Naive thymus-derived CD4-positive, alpha-beta T cell (primary cell): ENCODE measurements at regions not wholly inside any gene's neighbourhood (a gene's known extent, or its start where the extent isn't known, plus 50 kb on each side); places are given as distances from the start of the nearest gene placed in this dataset.

Source experiments
- ATAC-seq: fragments of 150-1000 bp; cut with Tn5 transposase; 2 replicates; pipeline ENCODE4 v1.10.0; 2021; ENCODE audit warnings: mild to moderate bottlenecking, moderate library complexity
- CTCF ChIA-PET: fragments of 350-600 bp; sonication (Branson Sonifier 250); formaldehyde crosslinking; loops from one replicate; lab custom pipeline; 2021; ENCODE audit warnings: antibody characterized with exemption; lab: Charles Lee
- POLR2A ChIA-PET: fragments of 350-600 bp; sonication (Branson Sonifier 250); formaldehyde crosslinking; loops from one replicate; lab custom pipeline; 2021; ENCODE audit warnings: antibody characterized with exemption, inconsistent platforms; lab: Charles Lee
- DNase-seq, 9 donors: peaks; one replicate each; pipeline versions ENCODE4 v3.0.0 to v3.0.0-alpha.2; 2020 to 2022; ENCODE audit warnings: mixed read lengths in 1 of 9
- H3K27ac ChIP-seq: one replicate; pipeline ENCODE4 v1.7.0; 2013; ENCODE audit warnings: mild to moderate bottlenecking, low read depth, low read length, moderate library complexity
- H3K27me3 ChIP-seq, 2 donors: one replicate each; pipeline ENCODE4 v1.7.0; 2013; ENCODE audit warnings: low read length in 2 of 2, mild to moderate bottlenecking in 2 of 2, moderate library complexity in 2 of 2; ENCODE audit not compliant: control insufficient read depth in 2 of 2, insufficient read depth in 2 of 2
- H3K36me3 ChIP-seq, 3 experiments: 1 replicate in 2 of 3; 2 replicates in 1 of 3; pipeline ENCODE4 v1.7.0; 2013; ENCODE audit warnings: low read length in 3 of 3, mild to moderate bottlenecking in 3 of 3, moderate library complexity in 1 of 3; ENCODE audit not compliant: insufficient read depth in 3 of 3, control insufficient read depth in 2 of 3
- H3K4me1 ChIP-seq, 2 donors: one replicate each; pipeline ENCODE4 v1.7.0; 2013; ENCODE audit warnings: low read length in 2 of 2, mild to moderate bottlenecking in 2 of 2, moderate library complexity in 1 of 2; ENCODE audit not compliant: control insufficient read depth in 2 of 2, insufficient read depth in 2 of 2
- H3K4me3 ChIP-seq: 2 replicates; pipeline ENCODE4 v1.7.0; 2013; ENCODE audit warnings: mild to moderate bottlenecking, low read length
- H3K9me3 ChIP-seq, 3 experiments: 1 replicate in 2 of 3; 2 replicates in 1 of 3; pipeline ENCODE4 v1.7.0; 2013; ENCODE audit warnings: low read length in 3 of 3; ENCODE audit not compliant: control insufficient read depth in 2 of 3
- H3K27ac Mint-ChIP-seq, 9 donors: one replicate each; pipeline ENCODE4 v1.8.0; 2020 to 2022; ENCODE audit warnings: mixed read lengths in 9 of 9, mild to moderate bottlenecking in 8 of 9, moderate library complexity in 5 of 9, inconsistent platforms in 2 of 9
- H3K27me3 Mint-ChIP-seq, 5 donors: one replicate each; pipeline ENCODE4 v1.8.0; 2021 to 2022; ENCODE audit warnings: mixed read lengths in 5 of 5, mild to moderate bottlenecking in 1 of 5
- H3K36me3 Mint-ChIP-seq, 5 donors: one replicate each; pipeline ENCODE4 v1.8.0; 2020 to 2022; ENCODE audit warnings: mixed read lengths in 5 of 5, mild to moderate bottlenecking in 3 of 5, inconsistent platforms in 1 of 5
- H3K4me1 Mint-ChIP-seq, 7 donors: one replicate each; pipeline ENCODE4 v1.8.0; 2020 to 2022; ENCODE audit warnings: mixed read lengths in 7 of 7, mild to moderate bottlenecking in 3 of 7, inconsistent platforms in 1 of 7
- H3K4me3 Mint-ChIP-seq, 10 donors: one replicate each; pipeline ENCODE4 v1.8.0; 2020 to 2022; ENCODE audit warnings: mild to moderate bottlenecking in 10 of 10, mixed read lengths in 10 of 10, moderate library complexity in 6 of 10, inconsistent platforms in 2 of 10
- H3K9me3 Mint-ChIP-seq, 11 donors: one replicate each; pipeline ENCODE4 v1.8.0; 2020 to 2022; ENCODE audit warnings: mixed read lengths in 11 of 11, mild to moderate bottlenecking in 4 of 11, inconsistent platforms in 1 of 11, moderate library complexity in 1 of 11
- intact Hi-C, 2 donors: fragments of 100-400 bp; cut with micrococcal nuclease; formaldehyde crosslinking; loops; one replicate each; pipeline ENCODE4 v1.15.1; 2023

- Mint-ChIP-seq H3K4me3 (no peak overlapping the region), H3K27me3 (peaks cover 0 to 5% (median 0%) of the 10 kb centered on the region in 5 donors), H3K27ac (no peak overlapping the region), H3K4me1 (peaks cover 0 to 1% (median 0%) of the 10 kb centered on the region in 7 donors), H3K9me3 (no peaks in the 10 kb centered on the region), H3K36me3 (no peaks in the 10 kb centered on the region)
- ChIA-PET POLR2A (no interaction called here), CTCF (no interaction called here)
- no peak for DNase-seq
- intact Hi-C loops, result no loop called here
- H3K27me3 ChIP-seq, result no peaks in the 10 kb centered on the region
- no peaks in the 10 kb centered on the region for H3K36me3 ChIP-seq
- H3K4me3 ChIP-seq, result no peak overlapping the region
- no peak overlapping the region for H3K27ac ChIP-seq
- no peaks in the 10 kb centered on the region for H3K4me1 ChIP-seq
- H3K9me3 ChIP-seq, result no peaks in the 10 kb centered on the region
- no peak for ATAC-seq
Measured at GRCh38 chr13:21797736-21798135, 126.9 kb downstream of the FGF9 start.

- H3K36me3 ChIP-seq, result no peaks in the 10 kb centered on the region
- Mint-ChIP-seq H3K9me3 (no peaks in the 10 kb centered on the region), H3K4me3 (no peak overlapping the region), H3K27me3 (peaks cover 0 to 3% (median 0%) of the 10 kb centered on the region in 5 donors), H3K4me1 (peaks cover 0 to 1% (median 0%) of the 10 kb centered on the region in 7 donors), H3K36me3 (no peaks in the 10 kb centered on the region), H3K27ac (no peak overlapping the region)
- H3K27ac ChIP-seq, result no peak overlapping the region
- no peak overlapping the region for H3K4me3 ChIP-seq
- no peak for ATAC-seq
- no peaks in the 10 kb centered on the region for H3K9me3 ChIP-seq
- intact Hi-C loops, result no loop called here
- no peaks in the 10 kb centered on the region for H3K27me3 ChIP-seq
- POLR2A ChIA-PET, result no interaction called here
- no peaks in the 10 kb centered on the region for H3K4me1 ChIP-seq
- no peak for DNase-seq
- CTCF ChIA-PET, result no interaction called here
Measured at GRCh38 chr13:21798181-21798580, 127.3 kb downstream of the FGF9 start.

DNA sequence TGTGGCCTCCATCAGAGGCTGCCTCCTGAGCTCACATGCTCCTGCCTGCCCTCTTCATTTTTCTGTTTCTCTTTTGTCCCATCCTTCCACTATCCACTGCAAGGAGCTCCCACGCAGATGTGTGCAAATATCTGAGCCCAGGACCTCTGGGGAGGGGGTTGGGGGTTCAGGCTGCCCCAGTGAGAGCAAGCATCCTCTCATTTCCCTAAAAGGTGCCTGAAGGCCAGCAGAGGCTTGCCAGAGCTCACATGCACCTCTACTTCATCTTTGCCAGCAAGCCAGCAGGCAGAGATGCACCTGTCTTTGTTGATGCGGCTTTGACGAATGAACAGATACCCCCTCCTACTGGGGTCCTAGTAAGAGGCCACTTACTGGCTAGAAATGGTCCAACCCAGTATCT, 128.8 kb downstream of the FGF9 start:
- no peaks in the 10 kb centered on the region for H3K36me3 Mint-ChIP-seq
- ChIA-PET CTCF (no interaction called here), POLR2A (no interaction called here)
- H3K36me3 ChIP-seq, result no peaks in the 10 kb centered on the region
- no peak for DNase-seq
- H3K27ac Mint-ChIP-seq, result no peak overlapping the region
- H3K4me3 Mint-ChIP-seq, result no peak overlapping the region
- no peaks in the 10 kb centered on the region for H3K9me3 ChIP-seq
- H3K4me1 Mint-ChIP-seq, result peaks cover 0 to 1% (median 0%) of the 10 kb centered on the region in 7 donors
- H3K4me3 ChIP-seq, result no peak overlapping the region
- H3K4me1 ChIP-seq, result no peaks in the 10 kb centered on the region
- H3K27me3 ChIP-seq, result no peaks in the 10 kb centered on the region
- no peak overlapping the region for H3K27ac ChIP-seq
- ATAC-seq, result no peak
- intact Hi-C loops, result no loop called here
- H3K27me3 Mint-ChIP-seq, result peaks cover 0 to 6% (median 3%) of the 10 kb centered on the region in 5 donors
- H3K9me3 Mint-ChIP-seq, result no peaks in the 10 kb centered on the region

GRCh38 chr13:21800837-21801616, 130.2 kb downstream of the FGF9 start:
- Histone ChIP-seq H3K9me3 (no peaks in the 10 kb centered on the region), H3K27ac (no peak overlapping the region), H3K27me3 (no peaks in the 10 kb centered on the region), H3K4me1 (no peaks in the 10 kb centered on the region), H3K36me3 (no peaks in the 10 kb centered on the region), H3K4me3 (no peak overlapping the region)
- peaks cover 0 to 6% (median 3%) of the 10 kb centered on the region in 5 donors for H3K27me3 Mint-ChIP-seq
- CTCF ChIA-PET, result interaction anchor here (0.6 kb wide), 1 partner anchor 47 kb away, joined by 3 read pairs; no protein-coding TSS in a partner anchor
- H3K4me3 Mint-ChIP-seq, result no peak overlapping the region
- H3K9me3 Mint-ChIP-seq, result no peaks in the 10 kb centered on the region
- no peaks in the 10 kb centered on the region for H3K36me3 Mint-ChIP-seq
- no peak overlapping the region for H3K27ac Mint-ChIP-seq
- POLR2A ChIA-PET, result no interaction called here
- intact Hi-C loops, result no loop called here
- no peak for DNase-seq
- ATAC-seq, result no peak
- peaks cover 0 to 1% (median 0%) of the 10 kb centered on the region in 7 donors for H3K4me1 Mint-ChIP-seq

DNA sequence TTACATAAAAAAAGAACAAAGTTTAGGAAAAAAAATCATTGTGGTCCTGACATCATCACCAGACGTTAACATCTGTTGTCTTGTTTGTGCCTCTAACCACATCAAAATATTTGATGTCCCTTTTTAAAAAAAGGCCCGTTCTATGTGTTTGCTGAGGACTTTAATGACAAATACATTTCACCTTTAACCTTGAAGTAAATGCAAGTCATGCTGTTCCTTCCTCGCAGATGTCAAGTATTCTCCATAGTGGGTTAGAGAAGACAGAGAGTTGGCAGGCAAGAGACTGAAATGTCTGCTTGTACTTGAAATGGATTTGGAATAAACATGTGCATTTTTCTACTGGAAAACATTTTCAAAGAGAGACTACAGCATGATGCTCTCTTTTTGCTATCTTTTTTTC, 134.9 kb downstream of the FGF9 start:
- no peak overlapping the region for H3K27ac Mint-ChIP-seq
- peaks cover 0 to 4% (median 0%) of the 10 kb centered on the region in 7 donors for H3K4me1 Mint-ChIP-seq
- DNase-seq (no peak), ATAC-seq (no peak)
- intact Hi-C loops, result no loop called here
- ChIA-PET CTCF (no interaction called here), POLR2A (no interaction called here)
- H3K27me3 Mint-ChIP-seq, result peaks cover 0 to 23% (median 8%) of the 10 kb centered on the region in 5 donors
- H3K9me3 ChIP-seq, result no peaks in the 10 kb centered on the region
- H3K4me1 ChIP-seq, result no peaks in the 10 kb centered on the region
- no peaks in the 10 kb centered on the region for H3K36me3 ChIP-seq
- H3K27ac ChIP-seq, result no peak overlapping the region
- no peaks in the 10 kb centered on the region for H3K36me3 Mint-ChIP-seq
- no peak overlapping the region for H3K4me3 ChIP-seq
- H3K27me3 ChIP-seq, result no peaks in the 10 kb centered on the region
- no peak overlapping the region for H3K4me3 Mint-ChIP-seq
- H3K9me3 Mint-ChIP-seq, result peaks cover 0 to 5% (median 0%) of the 10 kb centered on the region in 11 donors

- no peak for ATAC-seq
- Mint-ChIP-seq H3K9me3 (peaks cover 0 to 5% (median 0%) of the 10 kb centered on the region in 11 donors), H3K27ac (no peak overlapping the region), H3K4me1 (peaks cover 0 to 3% (median 0%) of the 10 kb centered on the region in 7 donors), H3K27me3 (peaks cover 0 to 21% (median 18%) of the 10 kb centered on the region in 5 donors), H3K4me3 (no peak overlapping the region), H3K36me3 (no peaks in the 10 kb centered on the region)
- no peaks in the 10 kb centered on the region for H3K9me3 ChIP-seq
- ChIA-PET CTCF (no interaction called here), POLR2A (no interaction called here)
- no peak overlapping the region for H3K4me3 ChIP-seq
- intact Hi-C loops, result no loop called here
- H3K4me1 ChIP-seq, result no peaks in the 10 kb centered on the region
- no peaks in the 10 kb centered on the region for H3K36me3 ChIP-seq
- no peak for DNase-seq
- H3K27me3 ChIP-seq, result no peaks in the 10 kb centered on the region
- H3K27ac ChIP-seq, result no peak overlapping the region
Measured at GRCh38 chr13:21812192-21812626, 141.3 kb downstream of the FGF9 start.

- Histone ChIP-seq H3K4me3 (no peak overlapping the region), H3K4me1 (no peaks in the 10 kb centered on the region), H3K27me3 (no peaks in the 10 kb centered on the region), H3K36me3 (no peaks in the 10 kb centered on the region), H3K9me3 (no peaks in the 10 kb centered on the region), H3K27ac (no peak overlapping the region)
- Mint-ChIP-seq H3K27ac (no peak overlapping the region), H3K9me3 (peaks cover 0 to 2% (median 0%) of the 10 kb centered on the region in 11 donors), H3K4me3 (no peak overlapping the region), H3K4me1 (peaks cover 0 to 3% (median 0%) of the 10 kb centered on the region in 7 donors), H3K36me3 (no peaks in the 10 kb centered on the region), H3K27me3 (peaks cover 0 to 18% (median 14%) of the 10 kb centered on the region in 5 donors)
- ChIA-PET POLR2A (no interaction called here), CTCF (no interaction called here)
- no peak for DNase-seq
- intact Hi-C loops, result no loop called here
- no peak for ATAC-seq
Measured at GRCh38 chr13:21813110-21813509, 142.2 kb downstream of the FGF9 start.
